Natural killer cell (primary cell): ENCODE measurements at regions not wholly inside any gene's neighbourhood (a gene's known extent, or its start where the extent isn't known, plus 50 kb on each side); places are given as distances from the start of the nearest gene placed in this dataset.

Experiments
- ATAC-seq, 3 donors: fragments of 150-1000 bp in 2 of 3; fragments of 200-7000 bp in 1 of 3; cut with Tn5 transposase; 1 replicate in 1 of 3; 2 replicates in 2 of 3; pipeline ENCODE4 v1.10.0; 2021; ENCODE audit warnings: mild to moderate bottlenecking in 2 of 3, moderate library complexity in 2 of 3
- DNase-seq, 2 donors: peaks; one replicate each; pipeline versions ENCODE4 v3.0.0 to v3.0.0-alpha.2; 2013 to 2021; ENCODE audit warnings: mixed read lengths in 1 of 2
- H3K27ac ChIP-seq: one replicate; pipeline ENCODE4 v1.5.1; 2013; ENCODE audit warnings: mild to moderate bottlenecking, low read length
- H3K27me3 ChIP-seq: one replicate; pipeline ENCODE4 v1.6.1; 2013; ENCODE audit warnings: low read length; ENCODE audit not compliant: control insufficient read depth, insufficient read depth
- H3K36me3 ChIP-seq: one replicate; pipeline ENCODE4 v1.6.1; 2013; ENCODE audit warnings: low read length; ENCODE audit not compliant: control insufficient read depth, insufficient read depth
- H3K4me1 ChIP-seq: one replicate; pipeline ENCODE4 v1.6.1; 2013; ENCODE audit warnings: low read length; ENCODE audit not compliant: control insufficient read depth, insufficient read depth
- H3K4me3 ChIP-seq: one replicate; pipeline ENCODE4 v1.5.1; 2013; ENCODE audit warnings: low read length
- H3K9me3 ChIP-seq: one replicate; pipeline ENCODE4 v1.6.1; 2013; ENCODE audit warnings: low read length; ENCODE audit not compliant: control insufficient read depth, insufficient read depth
- H3K27ac Mint-ChIP-seq, 2 donors: one replicate each; pipeline ENCODE4 v1.8.0; 2022; ENCODE audit warnings: mild to moderate bottlenecking in 2 of 2, mixed read lengths in 2 of 2, moderate library complexity in 1 of 2
- H3K27me3 Mint-ChIP-seq, 2 donors: one replicate each; pipeline ENCODE4 v1.8.0; 2022; ENCODE audit warnings: low read depth in 2 of 2, mixed read lengths in 2 of 2
- H3K36me3 Mint-ChIP-seq: one replicate; pipeline ENCODE4 v1.8.0; 2022; ENCODE audit warnings: mixed read lengths
- H3K4me1 Mint-ChIP-seq, 2 donors: one replicate each; pipeline ENCODE4 v1.8.0; 2022; ENCODE audit warnings: mixed read lengths in 2 of 2
- H3K4me3 Mint-ChIP-seq: one replicate; pipeline ENCODE4 v1.8.0; 2022; ENCODE audit warnings: mild to moderate bottlenecking, moderate library complexity, mixed read lengths
- H3K9me3 Mint-ChIP-seq, 2 donors: one replicate each; pipeline ENCODE4 v1.8.0; 2022; ENCODE audit warnings: mixed read lengths in 2 of 2
- CTCF ChIP-seq: fragments of 200-600 bp; IDR thresholded peaks from one replicate; pipeline ENCODE4 v1.8.0; 2022; ENCODE audit warnings: antibody characterized with exemption
- WGBS: methylation state at CpG from one replicate; pipeline ENCODE4 v1.1.7; 2013; ENCODE audit warnings: missing lambda C conversion rate; ENCODE audit not compliant: insufficient coverage; 5-methylcytosine and 5-hydroxymethylcytosine counted together
- intact Hi-C: fragments of 100-400 bp; cut with micrococcal nuclease; formaldehyde crosslinking; loops from one replicate; pipeline ENCODE4 v1.14.2; 2022

DNA sequence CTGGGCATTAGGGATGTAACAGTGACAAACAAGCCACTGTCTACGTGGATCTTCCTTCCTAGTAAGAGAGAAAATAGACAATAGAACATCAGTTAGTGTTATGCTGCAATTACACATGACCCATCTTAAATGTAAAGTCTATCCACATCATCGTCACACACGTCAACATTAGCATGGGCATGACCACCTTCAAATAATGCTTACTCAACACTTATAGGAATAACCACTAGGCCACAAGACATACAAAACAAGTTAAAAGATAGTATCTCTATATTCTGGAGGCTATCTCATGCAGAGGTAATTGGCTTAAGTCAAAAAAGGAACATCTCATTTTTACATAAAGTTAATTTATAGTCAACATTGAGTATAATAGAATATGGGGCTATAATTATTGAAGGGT lies 156.5 kb downstream of the MOXD1 start:
- no peaks in the 10 kb centered on the region for H3K36me3 ChIP-seq
- Mint-ChIP-seq H3K27ac (no peak overlapping the region), H3K4me1 (no peaks in the 10 kb centered on the region), H3K36me3 (no peaks in the 10 kb centered on the region), H3K9me3 (no peaks in the 10 kb centered on the region), H3K27me3 (peaks cover 0 to 4% of the 10 kb centered on the region in 2 donors), H3K4me3 (no peak overlapping the region)
- WGBS = 89% methylated on average over 2 of the region's 3 CpGs
- no peaks in the 10 kb centered on the region for H3K9me3 ChIP-seq
- no peaks in the 10 kb centered on the region for H3K27me3 ChIP-seq
- intact Hi-C loops = no loop called here
- no peak for ATAC-seq
- no peaks in the 10 kb centered on the region for H3K4me1 ChIP-seq
- TF ChIP-seq CTCF = no peak
- DNase-seq = no peak
- no peak overlapping the region for H3K4me3 ChIP-seq
- H3K27ac ChIP-seq = no peak overlapping the region

DNA sequence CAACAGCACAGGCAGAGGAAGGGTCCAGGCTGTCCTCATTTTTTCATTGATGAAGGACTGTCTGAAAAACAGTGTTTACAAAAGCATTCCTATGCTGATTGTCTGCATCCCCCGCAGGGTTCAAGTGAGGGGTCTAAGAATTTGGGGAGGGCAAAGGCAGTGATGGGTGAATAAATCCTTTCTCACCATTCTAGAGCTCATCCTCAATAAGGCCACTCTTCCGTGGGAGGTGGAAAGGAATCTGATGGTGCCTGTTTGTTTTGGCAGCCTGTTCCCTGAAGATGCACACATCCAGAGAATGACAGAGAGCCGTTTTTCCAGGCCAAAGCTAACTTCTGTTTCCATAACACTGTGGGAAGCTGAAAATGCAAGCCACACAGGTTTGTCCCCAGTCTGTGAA lies 164.5 kb downstream of the MOXD1 start:
- no peak for DNase-seq
- H3K27me3 ChIP-seq = peaks cover 6% of the 10 kb centered on the region
- H3K4me1 ChIP-seq = no peaks in the 10 kb centered on the region
- Mint-ChIP-seq H3K27me3 (peaks cover 0 to 17% of the 10 kb centered on the region in 2 donors), H3K9me3 (no peaks in the 10 kb centered on the region), H3K36me3 (no peaks in the 10 kb centered on the region), H3K27ac (no peak overlapping the region), H3K4me3 (no peak overlapping the region), H3K4me1 (no peaks in the 10 kb centered on the region)
- H3K36me3 ChIP-seq = no peaks in the 10 kb centered on the region
- TF ChIP-seq CTCF = no peak
- WGBS = 63% methylated on average over 3 of the region's 3 CpGs
- H3K27ac ChIP-seq = no peak overlapping the region
- intact Hi-C loops = no loop called here
- no peaks in the 10 kb centered on the region for H3K9me3 ChIP-seq
- H3K4me3 ChIP-seq = no peak overlapping the region
- ATAC-seq = no peak

DNA sequence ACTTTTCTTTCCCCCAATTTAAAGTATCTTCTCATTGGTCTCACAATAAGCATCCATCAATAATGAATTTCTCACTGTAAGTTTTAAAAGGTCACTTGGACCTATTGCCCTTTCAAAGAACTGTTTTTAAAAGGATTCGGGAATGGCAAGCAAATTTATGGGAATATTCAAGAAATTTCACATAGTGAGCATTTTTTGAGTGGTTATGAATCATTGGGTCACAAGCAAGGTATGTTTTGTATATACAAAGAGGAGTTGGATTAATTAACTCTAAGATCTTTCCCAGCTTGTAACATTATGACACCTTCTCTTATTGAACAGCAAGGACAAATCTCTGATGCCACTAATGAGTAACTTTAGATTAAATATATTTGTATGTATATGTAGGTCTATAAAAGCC lies 165.0 kb downstream of the MOXD1 start:
- no peaks in the 10 kb centered on the region for H3K4me1 ChIP-seq
- no peaks in the 10 kb centered on the region for H3K36me3 Mint-ChIP-seq
- DNase-seq (no peak), ATAC-seq (no peak)
- H3K36me3 ChIP-seq = no peaks in the 10 kb centered on the region
- intact Hi-C loops = no loop called here
- H3K9me3 Mint-ChIP-seq = no peaks in the 10 kb centered on the region
- H3K27me3 ChIP-seq = peaks cover 6% of the 10 kb centered on the region
- no peaks in the 10 kb centered on the region for H3K9me3 ChIP-seq
- H3K27ac ChIP-seq = no peak overlapping the region
- H3K4me3 ChIP-seq = no peak overlapping the region
- H3K27me3 Mint-ChIP-seq = peaks cover 0 to 17% of the 10 kb centered on the region in 2 donors
- TF ChIP-seq CTCF = no peak
- no peak overlapping the region for H3K4me3 Mint-ChIP-seq
- no peaks in the 10 kb centered on the region for H3K4me1 Mint-ChIP-seq
- 58% methylated on average over 1 of the region's 1 CpG for WGBS
- no peak overlapping the region for H3K27ac Mint-ChIP-seq

GRCh38 chr6:132235596-132236280 lies 165.5 kb downstream of the MOXD1 start:
- Histone ChIP-seq H3K36me3 (no peaks in the 10 kb centered on the region), H3K9me3 (no peaks in the 10 kb centered on the region), H3K4me1 (no peaks in the 10 kb centered on the region), H3K4me3 (no peak overlapping the region), H3K27me3 (peaks cover 6% of the 10 kb centered on the region), H3K27ac (no peak overlapping the region)
- Mint-ChIP-seq H3K9me3 (no peaks in the 10 kb centered on the region), H3K27ac (no peak overlapping the region), H3K4me1 (no peaks in the 10 kb centered on the region), H3K36me3 (no peaks in the 10 kb centered on the region), H3K4me3 (no peak overlapping the region), H3K27me3 (peaks cover 0 to 17% of the 10 kb centered on the region in 2 donors)
- intact Hi-C loops = no loop called here
- DNase-seq (no peak), ATAC-seq (no peak)
- no peak for TF ChIP-seq CTCF
- WGBS = 69% methylated on average over 2 of the region's 2 CpGs
